ENCODE measurements at regions not wholly inside any gene's neighbourhood (a gene's known extent, or its start where the extent isn't known, plus 50 kb on each side); places are given as distances from the start of the nearest gene placed in this dataset.
"Not testable (repeated sequence)": the region's sequence is repeated elsewhere in the genome, so short reads cannot be mapped to it uniquely, and the experiment has no call there.

DNA sequence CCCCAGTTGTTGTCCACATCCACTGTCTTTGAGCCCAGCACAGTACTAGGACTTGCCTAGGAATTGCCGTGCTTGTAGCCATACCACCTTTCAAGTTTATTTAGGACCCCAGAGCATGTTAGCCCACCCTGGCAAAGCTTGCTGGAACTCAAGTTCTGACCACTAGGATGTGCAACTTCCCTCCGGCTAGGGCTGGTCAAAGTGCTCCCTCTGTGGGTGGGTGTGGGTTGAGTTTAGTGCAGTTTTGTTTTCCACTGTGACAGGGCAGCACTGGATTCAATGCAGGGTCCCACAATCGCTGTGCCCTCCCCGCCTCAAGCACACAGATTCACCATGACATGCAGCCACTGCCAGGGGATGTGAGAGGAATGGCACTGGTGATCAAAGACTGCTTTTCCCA is 96.0 kb downstream of the RASGEF1B start:
- no peak for DNase-seq

DNA sequence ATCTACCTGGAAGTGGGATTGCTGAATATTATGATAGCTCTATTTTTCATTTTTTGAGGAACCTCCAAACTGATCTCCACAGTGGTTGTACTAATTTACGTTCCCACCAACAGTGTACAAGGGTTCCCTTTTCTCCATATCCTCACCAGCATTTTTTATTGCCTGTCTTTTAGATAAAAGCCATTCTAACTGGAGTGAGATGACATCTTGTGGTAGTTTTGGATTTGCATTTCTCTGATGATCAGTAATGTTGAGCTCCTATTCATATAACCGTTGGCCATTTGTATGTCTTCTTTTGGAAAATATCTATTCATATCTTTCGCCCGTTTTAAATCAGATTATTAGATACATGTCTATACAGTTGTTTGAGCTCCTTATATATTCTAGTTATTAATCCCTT is 101.8 kb downstream of the RASGEF1B start:
- no peak for DNase-seq

DNA sequence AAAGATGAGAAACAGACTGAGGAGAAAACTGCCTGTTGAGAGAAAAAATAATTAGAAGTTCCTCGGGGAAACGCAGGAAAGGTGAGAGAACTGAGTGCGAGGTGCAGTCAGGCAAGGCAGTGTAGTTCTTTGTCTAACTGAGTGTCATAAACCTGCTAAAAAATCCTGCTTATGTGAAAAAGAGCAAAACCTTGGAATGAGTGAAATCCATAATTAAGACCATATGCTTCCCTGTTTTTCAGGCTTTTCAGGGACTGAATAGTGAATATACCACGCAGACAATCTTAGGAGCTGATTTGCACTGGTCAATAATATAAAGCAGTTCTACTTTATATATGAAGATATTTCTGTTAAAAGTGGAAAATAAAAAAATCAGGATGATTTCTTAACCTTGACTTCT is 104.9 kb downstream of the RASGEF1B start:
- DNase-seq: no peak

DNA sequence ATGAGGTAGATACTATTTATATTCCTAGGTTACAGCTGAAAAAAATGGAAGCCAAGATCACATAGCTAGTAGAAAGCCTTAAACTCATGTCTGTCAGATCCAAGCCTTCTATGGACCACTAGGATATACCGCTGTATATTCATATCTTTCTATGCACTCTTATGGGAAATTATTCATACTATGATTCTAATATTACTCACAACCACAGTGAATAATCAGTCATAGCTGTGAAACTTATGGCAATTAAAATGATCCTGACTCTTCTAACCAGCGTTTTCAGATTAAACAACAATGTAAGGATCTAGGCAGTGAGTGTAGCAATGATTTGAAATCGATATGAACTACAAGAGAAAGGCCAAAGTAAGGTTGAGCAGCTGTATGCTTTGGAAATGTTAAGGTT is 111.0 kb downstream of the RASGEF1B start:
- DNase-seq: no peak

DNA sequence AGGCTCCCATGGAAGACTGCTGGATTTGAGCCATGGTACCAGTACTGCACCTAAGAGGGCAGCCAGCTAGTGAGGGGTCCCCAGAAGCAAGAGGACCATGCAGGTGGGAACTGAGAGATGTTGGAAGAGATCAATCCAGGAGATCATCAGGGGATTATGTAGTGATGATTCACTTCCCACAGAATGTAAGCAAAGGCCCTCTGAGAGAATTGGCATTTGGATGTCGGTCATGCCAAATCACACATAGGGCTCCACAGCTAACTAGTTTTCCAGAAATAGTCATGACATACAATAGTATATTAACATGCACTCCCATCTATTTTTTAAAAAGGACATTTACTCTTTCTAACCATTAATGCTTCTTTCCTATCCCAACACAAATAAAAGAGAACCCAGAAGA is 112.5 kb downstream of the RASGEF1B start:
- DNase-seq: no peak

DNA sequence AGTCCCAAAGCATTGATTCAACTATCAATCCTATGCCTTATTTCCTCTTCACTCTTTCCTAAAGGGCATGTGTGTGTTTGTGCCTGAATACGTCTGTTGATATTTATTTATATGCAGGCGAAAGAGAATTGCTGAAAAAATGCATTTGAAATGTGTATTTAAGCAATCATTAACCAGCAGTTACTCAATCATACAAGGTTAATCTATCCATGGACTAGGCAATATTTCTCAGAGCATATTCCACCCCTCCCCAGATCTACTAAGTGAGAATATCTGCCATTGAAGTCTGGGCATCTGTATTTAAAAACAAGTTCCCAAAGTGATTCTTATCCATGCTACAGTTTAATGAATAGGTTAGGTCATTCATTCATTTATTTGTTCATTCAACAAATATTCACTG is 113.6 kb downstream of the RASGEF1B start:
- no peak for DNase-seq

DNA sequence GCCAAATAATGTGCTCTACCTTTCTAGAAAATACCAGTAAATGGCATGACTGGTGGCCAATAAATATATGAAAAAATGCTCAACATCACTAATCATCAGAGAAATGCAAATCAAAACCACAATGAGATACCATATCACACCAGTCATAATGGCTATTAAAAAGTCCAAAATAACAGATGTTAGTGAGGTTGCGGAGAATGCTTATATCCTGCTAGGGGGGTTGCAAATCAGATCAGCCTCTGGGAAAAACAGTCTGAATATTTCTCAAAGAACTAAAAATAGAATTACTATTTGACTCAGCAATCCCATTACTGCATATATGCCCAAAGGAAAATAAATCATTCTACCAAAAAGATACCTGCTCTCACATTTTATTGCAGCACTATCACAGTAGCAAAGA is 115.1 kb downstream of the RASGEF1B start:
- no peak for DNase-seq

DNA sequence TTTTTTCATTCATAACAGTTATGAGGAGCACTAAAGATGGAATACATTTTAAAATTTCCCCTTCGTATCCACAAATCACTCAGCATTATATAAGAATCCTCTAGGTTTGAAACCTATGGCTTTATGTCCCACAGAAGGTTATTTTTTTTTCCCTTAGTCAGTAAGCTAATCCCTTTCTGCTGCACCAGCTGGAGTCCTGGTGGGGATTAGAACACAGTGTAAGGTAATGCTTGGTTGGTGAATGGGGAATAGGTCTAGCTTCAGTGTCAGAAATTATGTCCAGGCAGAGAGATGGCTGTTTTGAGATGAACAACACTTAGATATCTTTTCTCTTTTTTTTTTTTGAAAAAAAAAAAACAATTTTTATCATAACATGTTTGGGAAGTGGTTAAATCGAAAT is 116.6 kb downstream of the RASGEF1B start:
- DNase-seq: no peak

DNA sequence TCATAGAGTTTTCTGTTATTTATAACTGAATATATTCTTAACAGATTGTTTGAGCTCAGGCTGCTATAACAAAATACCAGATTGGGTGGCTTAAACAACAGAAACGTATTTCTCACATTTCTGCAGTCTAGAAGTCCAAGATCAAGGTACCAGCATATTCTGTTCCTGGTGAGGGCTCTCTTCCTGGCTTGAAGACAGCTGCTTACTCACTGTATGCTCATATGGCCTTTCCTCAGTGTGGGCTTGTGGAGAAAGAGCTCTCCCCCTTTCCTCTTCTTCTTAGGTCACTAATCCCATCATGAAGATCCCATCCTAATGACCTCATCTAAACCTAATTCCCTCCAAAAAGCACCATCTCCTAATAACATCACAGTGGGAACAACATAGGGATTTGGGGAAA is 117.8 kb downstream of the RASGEF1B start:
- no peak for DNase-seq

DNA sequence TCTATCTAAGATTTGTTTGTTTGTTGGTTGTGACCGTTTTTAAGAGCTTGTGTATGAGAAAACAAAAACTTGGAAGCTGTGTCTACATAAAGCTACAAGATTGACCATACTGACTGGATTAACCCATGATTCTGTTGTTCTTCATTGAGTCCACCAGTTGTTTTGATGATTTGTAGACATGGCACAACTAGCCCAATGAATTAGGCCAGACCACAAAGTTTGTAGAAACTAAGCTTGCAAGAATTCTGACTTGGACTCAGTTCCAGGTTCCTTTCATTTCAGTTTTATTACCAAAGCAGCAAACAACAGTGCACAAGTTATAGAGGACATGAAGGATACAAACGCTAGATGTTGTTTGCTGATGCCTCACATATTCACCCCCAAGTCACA is 119.3 kb downstream of the RASGEF1B start:
- DNase-seq: no peak

DNA sequence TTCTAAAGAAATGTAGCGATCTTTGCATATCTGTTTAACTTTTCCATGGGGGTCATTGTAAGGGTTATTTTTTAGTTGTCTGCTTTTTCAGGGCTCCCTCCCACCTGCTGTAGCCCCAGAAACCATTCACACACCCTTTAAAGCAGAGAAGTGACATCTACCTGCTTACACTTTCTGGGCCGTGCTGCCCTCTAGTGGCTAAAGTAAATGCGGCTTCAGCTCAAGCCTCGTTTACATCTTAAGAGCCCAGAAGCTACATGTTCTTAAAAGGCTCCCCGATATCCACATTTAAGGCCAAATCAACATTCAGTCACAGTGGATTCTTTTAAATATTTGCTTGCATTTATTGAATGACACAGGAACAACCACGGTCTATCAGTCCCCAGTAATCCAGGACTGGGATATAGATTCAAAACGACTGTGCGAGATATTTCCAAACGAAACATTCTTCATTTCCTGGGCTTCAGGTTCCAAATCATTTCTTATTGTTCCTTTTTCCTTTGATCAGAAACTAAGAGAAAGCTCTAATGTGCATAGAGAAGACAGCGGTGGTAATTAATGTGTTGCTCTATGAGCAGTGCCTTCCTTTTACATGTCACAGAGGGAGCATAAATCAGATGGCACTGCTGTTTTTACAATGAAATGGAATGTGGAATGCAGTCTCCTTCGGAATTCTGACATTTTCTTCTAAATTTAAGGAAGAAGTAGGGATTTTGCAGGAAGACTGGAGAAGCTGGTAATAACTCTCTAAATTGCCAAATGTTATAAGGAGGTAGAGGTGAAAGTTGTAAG is 119.9 kb downstream of the RASGEF1B start:
- DNase-seq: peak; percentile 49 to 73

DNA sequence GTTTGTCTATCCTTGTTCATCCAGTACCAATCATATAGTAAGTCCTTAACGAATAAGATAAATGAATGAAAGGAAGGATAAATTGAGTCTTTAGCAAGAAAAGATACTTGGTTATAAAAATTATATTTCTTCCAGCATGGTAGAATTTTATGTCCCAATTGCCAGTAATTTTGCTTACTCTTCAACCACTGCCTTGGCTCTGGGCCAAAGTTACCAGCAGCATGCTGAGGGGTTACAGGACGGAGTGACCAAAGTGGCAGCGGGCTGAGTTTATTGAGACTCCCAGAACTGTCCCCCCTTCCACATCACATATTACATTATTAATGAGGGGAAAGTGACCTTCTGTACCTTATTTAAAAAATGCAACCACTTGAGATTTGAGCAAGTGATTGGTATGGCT is 121.7 kb downstream of the RASGEF1B start:
- DNase-seq: no peak

DNA sequence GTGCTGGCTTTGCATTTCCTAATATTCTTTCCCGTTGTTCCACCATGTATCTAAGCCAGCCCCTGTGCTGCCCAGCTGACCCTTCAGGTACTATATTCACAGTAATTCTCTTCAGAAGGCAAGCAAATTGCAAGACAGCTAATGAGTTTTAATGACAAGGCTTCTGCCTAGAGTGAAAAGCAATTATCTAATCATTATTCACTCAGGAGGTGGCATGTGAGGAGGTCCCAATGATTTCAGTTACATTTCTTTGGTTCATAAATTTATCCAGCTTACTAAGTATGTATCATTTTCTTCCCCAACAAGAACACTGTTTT is 123.0 kb downstream of the RASGEF1B start:
- DNase-seq: no peak

DNA sequence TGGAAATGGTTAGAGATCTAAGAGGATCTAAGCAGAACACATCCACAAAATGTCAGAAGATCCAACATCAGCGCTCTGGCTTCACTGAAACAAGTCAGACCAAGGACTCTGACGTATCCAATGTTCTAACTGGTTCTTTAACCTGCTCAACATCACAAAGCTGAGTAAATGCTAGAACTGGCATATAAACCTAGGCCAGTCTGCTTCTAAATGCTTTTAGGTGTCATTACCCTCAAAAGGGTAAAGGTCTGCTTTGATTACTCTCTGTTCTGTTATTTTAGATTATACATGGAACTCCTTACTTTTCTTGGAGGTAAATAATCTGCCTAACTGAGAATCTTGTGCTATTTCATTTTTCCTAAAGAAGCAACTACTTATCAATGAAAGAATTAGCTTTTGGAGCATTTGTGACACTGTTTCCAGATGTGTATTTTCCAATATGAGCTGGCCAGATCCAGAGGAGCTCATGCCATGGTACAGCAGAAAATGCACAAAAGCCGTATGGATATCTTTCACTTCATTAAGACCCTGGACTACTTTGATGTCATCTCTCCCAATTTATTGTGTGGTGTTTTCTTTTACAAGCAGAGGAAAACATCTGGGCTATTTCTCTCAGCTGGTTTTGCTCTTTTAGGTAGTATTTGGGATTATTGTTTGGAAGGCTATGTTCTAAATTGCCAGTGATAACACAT is 123.5 kb downstream of the RASGEF1B start:
- no peak for DNase-seq

DNA sequence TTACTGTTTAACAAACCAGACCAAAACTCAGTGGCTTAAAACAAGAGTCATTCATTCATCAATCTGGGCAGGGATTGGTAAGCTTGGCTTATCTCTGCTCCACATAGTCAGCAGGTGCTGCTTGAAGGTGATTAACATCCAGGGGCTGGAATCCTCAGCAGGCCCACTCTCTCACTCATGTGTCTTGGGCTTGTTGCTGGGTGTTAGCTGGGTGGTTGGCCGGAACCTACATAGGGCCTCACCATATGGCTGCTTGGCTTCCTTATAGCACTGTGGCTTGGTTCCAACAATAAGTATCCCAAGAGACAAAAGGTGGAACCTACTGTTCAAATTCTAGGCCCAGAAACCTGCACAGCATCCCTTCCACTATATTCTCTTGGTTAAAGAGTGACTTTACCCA is 125.0 kb downstream of the RASGEF1B start:
- peak in 1 of 2 experiments; percentile 5 for DNase-seq

DNA sequence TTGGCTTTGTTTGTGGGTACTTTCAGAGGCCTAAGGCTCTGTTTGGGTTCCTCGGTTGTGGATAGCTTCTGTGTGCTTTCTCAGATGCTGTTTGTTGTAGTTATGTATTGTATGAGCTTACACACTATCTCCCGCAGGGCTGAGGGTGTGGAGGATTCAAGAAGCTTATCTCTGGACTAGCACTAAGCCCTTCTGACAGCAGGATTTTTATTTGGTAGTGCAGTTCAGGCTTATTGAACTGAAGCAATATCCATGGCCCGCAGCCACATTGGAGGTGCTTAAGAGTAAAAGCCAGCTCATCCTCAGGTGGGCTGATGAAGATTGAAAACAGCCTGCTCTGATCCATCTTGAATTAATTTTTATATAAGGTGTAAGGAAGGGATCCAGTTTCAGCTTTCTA is 128.2 kb downstream of the RASGEF1B start:
- DNase-seq: no peak

DNA sequence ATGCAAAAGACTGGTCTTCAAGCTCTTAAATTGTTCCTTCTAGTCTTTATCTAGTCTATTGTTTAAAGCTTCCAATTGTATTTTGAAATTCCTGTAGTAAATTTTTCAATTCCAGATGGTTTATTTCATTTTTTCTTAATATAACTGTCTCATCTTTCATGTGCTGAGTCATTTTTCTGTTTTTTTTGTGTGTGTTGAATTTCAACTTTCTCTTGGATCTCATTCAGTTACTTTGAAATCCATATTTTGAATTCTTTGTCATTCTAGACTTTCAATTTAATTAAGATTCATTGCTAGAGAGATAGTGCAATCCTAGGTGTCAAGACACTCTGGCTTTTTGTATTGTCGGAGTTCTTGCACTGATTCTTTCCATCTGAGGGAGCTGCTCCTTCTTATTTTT is 128.0 kb upstream of the PRKG2 start:
- no peak for DNase-seq

DNA sequence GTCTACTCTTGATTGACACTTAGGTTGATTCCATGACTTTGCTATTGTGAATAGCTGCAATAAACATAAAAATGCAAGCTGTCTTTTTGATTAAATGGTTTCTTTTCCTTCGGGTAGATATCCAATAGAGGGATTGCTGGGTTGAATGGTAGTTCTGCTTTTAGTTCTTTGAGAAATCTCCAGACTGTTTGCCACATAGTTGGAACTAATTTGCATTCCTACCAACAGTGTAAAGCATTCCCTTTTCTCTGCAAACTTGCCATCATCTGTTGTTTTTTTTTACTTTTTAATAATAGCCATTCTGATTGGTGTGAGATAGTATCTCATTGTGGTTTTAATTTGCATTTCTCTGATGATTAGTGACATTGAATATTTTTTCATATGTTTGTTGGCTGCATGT is 122.2 kb upstream of the PRKG2 start:
- no peak for DNase-seq

DNA sequence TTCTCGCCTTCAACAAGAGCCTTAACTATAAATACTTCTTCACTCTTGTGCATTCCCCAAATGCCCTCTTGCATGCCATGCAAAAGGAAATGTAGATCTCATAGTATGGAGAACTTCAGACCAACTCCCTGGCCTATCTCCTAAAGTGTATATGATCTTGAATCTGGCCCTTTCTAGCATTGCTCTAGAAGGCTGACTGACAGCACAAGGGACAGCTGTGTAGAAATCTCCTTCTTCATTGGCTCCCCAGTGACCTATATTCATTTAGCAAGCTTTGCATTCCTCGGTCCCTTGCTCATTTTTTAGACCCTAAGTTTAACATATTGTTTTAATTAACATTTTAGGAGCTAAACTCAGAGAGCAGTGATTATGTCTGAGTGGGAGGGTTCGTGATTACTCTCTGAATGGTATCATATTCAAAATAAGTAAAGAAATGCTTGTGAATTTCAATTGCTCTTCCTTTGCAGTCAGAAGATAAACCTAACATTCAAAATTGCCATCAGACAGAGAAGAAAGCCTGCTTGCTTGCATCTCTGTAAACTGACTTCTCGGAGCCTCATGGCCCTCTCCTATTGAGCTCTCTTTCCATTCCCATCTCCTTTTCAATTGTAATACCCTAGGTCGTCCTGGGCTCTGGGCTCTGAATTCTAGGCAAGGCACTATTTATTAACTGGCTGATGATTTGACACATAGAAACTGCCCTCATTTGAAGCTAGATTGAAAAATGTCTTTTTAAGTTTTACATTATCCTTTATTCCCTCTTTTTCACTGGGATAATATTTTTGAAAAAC is 120.3 kb upstream of the PRKG2 start:
- DNase-seq: no peak

DNA sequence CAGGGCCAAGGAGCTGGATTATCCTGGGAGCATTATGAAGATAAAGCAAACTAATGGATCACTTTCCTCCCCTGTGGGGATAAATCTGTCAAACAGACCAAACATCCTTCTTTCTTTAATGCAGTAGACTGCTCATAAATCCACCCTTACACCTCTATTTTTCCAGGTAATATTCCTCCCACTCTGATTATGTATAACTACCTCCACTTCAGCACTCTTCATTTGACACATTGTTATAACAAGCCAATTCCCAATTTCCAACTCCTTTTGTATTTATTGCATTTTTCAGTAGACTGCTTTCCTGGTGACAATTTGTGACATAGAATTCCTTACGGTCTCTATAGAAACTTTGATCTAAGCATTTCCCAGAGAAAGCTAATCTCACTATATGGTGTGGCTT is 115.0 kb upstream of the PRKG2 start:
- no peak for DNase-seq

DNA sequence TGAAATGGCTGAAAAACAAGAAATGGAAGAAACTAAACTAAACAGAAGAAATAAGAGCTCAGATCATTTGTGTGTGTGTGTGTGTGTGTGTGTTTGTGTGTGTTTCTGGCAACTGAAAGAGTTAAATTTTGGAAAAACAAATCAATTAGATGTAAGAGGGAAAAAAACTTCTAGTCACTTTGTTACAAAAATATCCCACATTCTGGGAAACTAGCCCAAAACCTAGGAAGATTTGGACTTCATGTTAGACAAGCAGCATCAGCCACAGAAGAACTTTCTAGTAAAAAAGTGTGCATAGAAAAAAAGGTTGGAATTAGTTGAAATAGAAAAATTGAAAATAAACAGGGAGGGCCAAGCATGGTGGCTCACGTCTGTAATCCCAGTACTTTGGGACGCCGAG is 111.6 kb upstream of the PRKG2 start:
- DNase-seq: no peak

DNA sequence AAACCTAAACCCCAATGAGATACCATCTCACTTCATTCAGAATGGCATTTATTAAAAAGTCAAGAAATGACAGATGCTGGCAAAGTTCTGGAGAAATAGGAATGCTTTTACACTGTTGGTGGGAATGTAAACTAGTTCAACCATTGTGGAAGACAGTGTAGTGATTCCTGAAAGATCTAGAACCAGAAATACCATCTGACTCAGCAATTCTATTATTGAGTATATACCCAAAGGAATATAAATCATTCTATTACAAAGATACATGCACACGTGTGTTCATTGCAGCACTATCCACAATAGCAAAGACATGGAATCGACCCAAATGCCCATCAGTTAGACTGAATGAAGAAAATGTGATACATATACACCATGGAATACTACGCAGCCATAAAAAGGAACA is 109.6 kb upstream of the PRKG2 start:
- not testable (repeated sequence) for DNase-seq

DNA sequence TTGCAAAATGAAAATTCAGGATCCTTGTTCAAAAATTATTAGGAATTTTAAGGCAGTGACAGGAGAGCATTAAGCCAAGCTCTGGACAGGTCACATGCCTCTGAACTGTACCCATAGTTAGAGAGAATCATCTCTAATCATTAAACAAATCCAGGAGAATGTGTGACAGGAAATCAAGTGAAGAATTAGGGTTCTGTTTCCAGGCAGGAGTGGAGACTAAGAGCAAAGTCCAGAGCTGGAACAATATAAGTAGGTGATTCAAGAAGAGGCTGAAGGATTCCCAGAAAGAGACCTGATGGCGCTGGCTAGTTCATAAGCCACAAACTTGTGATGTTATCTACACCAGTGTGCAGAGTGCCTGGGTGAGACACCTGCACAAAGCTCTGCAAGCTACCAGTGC is 104.6 kb upstream of the PRKG2 start:
- no peak for DNase-seq

DNA sequence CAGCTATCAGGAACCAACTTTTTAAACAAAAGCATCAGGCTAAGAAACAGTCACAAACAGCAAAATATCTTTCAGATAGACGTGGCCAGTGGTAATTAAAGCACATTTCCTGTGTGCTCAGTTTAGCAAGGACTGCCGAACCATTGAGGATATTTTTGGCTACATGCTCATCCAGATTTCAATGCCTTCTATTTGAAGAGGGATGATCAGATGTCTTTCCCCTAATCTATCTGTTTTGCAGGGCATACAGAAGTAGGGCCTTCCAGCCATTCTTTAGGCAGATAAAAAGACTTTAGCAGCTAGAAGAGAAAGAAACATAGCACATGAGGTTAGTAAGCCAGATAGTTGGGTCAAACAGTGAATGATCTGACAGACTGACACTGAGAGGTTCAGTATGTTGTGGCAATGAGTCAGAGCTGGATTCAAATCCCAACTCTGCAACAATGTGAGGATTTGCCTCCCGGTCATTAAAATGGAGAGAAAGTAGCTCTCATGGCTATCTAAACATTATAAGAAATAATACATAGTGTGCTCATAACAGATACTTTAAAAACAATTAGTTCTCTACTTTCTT is 100.0 kb upstream of the PRKG2 start:
- no peak for DNase-seq

Data from NCI-H446 (cell line).